GM06990 (cell line): ENCODE measurements at regions not wholly inside any gene's neighbourhood (a gene's known extent, or its start where the extent isn't known, plus 50 kb on each side); places are given as distances from the start of the nearest gene placed in this dataset.

Source experiments
- DNase-seq: peaks from one replicate; pipeline ENCODE4 v3.0.0-alpha.2; 2011; ENCODE audit not compliant: insufficient read length; ENCODE audit errors: extremely low read depth
- H3K27me3 ChIP-seq: replicated peaks from 2 replicates; pipeline ENCODE4 v1.6.0; 2011; ENCODE audit warnings: low read length; ENCODE audit not compliant: control insufficient read depth, insufficient read depth
- H3K36me3 ChIP-seq: 2 replicates; pipeline ENCODE4 v1.5.1; 2011; ENCODE audit warnings: low read length; ENCODE audit not compliant: control insufficient read depth, insufficient read depth
- H3K4me3 ChIP-seq: replicated peaks from 2 replicates; pipeline ENCODE4 v1.5.1; 2011; ENCODE audit warnings: low read depth, mild to moderate bottlenecking, control low read depth, low read length
- CTCF ChIP-seq: IDR thresholded peaks from 2 replicates; pipeline ENCODE4 v1.5.1; 2011; ENCODE audit warnings: low read length, control low read depth, mild to moderate bottlenecking, inconsistent platforms; ENCODE audit not compliant: insufficient read depth, poor library complexity, severe bottlenecking

GRCh38 chr11:70780246-70780535, 381.9 kb downstream of the CTTN start:
- no peak for DNase-seq
- Histone ChIP-seq H3K27me3 (no peaks in the 10 kb centered on the region), H3K4me3 (no peak overlapping the region), H3K36me3 (no peaks in the 10 kb centered on the region)
- TF ChIP-seq CTCF, result no peak

GRCh38 chr11:70782401-70782913, 384.1 kb downstream of the CTTN start:
- DNase-seq, result no peak
- TF ChIP-seq CTCF, result no peak
- Histone ChIP-seq H3K36me3 (no peaks in the 10 kb centered on the region), H3K27me3 (no peaks in the 10 kb centered on the region), H3K4me3 (no peak overlapping the region)

GRCh38 chr11:70783356-70783755, 385.0 kb downstream of the CTTN start:
- H3K4me3 ChIP-seq, result no peak overlapping the region
- no peaks in the 10 kb centered on the region for H3K27me3 ChIP-seq
- no peaks in the 10 kb centered on the region for H3K36me3 ChIP-seq
- DNase-seq, result no peak
- TF ChIP-seq CTCF, result no peak

- TF ChIP-seq CTCF, result no peak
- H3K27me3 ChIP-seq, result no peaks in the 10 kb centered on the region
- no peak for DNase-seq
- no peaks in the 10 kb centered on the region for H3K36me3 ChIP-seq
- H3K4me3 ChIP-seq, result no peak overlapping the region
These were observed 385.5 kb downstream of the CTTN start for GRCh38 chr11:70783821-70784220.

GRCh38 chr11:70785372-70785771, 387.0 kb downstream of the CTTN start:
- Histone ChIP-seq H3K4me3 (no peak overlapping the region), H3K36me3 (no peaks in the 10 kb centered on the region), H3K27me3 (no peaks in the 10 kb centered on the region)
- no peak for DNase-seq
- no peak for TF ChIP-seq CTCF

- H3K36me3 ChIP-seq, result no peaks in the 10 kb centered on the region
- no peaks in the 10 kb centered on the region for H3K27me3 ChIP-seq
- H3K4me3 ChIP-seq, result no peak overlapping the region
- DNase-seq, result no peak
- TF ChIP-seq CTCF, result no peak
These were observed 387.8 kb downstream of the CTTN start for GRCh38 chr11:70786021-70786665.
